ENCODE measurements at regions not wholly inside any gene's neighbourhood (a gene's known extent, or its start where the extent isn't known, plus 50 kb on each side); places are given as distances from the start of the nearest gene placed in this dataset.

DNA sequence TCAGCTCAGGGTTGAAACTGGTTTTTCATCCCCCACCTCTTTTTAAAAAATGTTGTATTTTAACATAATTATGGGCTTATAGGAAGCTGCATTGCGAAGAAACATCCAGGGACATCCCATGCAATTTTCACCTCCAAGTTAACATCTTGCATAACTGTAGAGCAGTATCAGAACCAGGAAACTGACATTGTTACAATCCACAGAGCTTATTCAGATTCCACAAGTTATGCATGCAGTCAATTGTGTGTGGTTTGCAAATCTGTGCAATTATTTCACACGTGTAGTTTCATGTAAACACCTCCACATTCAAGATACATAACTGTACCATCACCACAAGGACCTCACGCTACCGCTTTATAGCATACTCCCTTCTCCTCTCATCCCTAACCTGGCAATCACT is 97.5 kb upstream of the GATB start:
- CTCF ChIA-PET: no interaction called here
- no CpG with 5 or more reads among the region's 4 CpGs for WGBS (ENCODE audit: insufficient coverage)
- no peak overlapping the region for H3K27ac ChIP-seq (ENCODE audit: insufficient read depth in 1 of 2, low read depth in 1 of 2, low read length in 2 of 2, poor library complexity in 1 of 2, severe bottlenecking in 2 of 2)

GRCh38 chr4:151857368-151857767 is 96.6 kb upstream of the GATB start:
- ChIA-PET POLR2A (no interaction called here), CTCF (no interaction called here)
- H3K27me3 ChIP-seq (replicated peaks in 2 of 5; ENCODE audit: control insufficient read depth in 4 of 5, insufficient read depth in 5 of 5, low read length in 4 of 5): peaks cover 0 to 25% (median 3%) of the 10 kb centered on the region in 5 experiments
- no peak overlapping the region for H3K27ac ChIP-seq (ENCODE audit: insufficient read depth in 1 of 2, low read depth in 1 of 2, low read length in 2 of 2, poor library complexity in 1 of 2, severe bottlenecking in 2 of 2)
- no peak for DNase-seq
- H3K9me3 ChIP-seq (ENCODE audit: control extremely low read depth in 1 of 5, control insufficient read depth in 4 of 5, insufficient read depth in 2 of 5, low read depth in 1 of 5, low read length in 4 of 5): peaks cover 0 to 3% (median 0%) of the 10 kb centered on the region in 5 experiments
- 50% methylated on average over 1 of the region's 4 CpGs for WGBS (ENCODE audit: insufficient coverage)
- no peaks in the 10 kb centered on the region for H3K4me1 ChIP-seq (ENCODE audit: control extremely low read depth in 1 of 4, control insufficient read depth in 4 of 4, insufficient read depth in 4 of 4, low read length in 3 of 4)
- no peak overlapping the region for H3K4me3 ChIP-seq (ENCODE audit: control insufficient read depth in 1 of 7, extremely low read depth in 1 of 7, insufficient read depth in 4 of 7, low read depth in 2 of 7, low read length in 6 of 7)
- H3K36me3 ChIP-seq (ENCODE audit: control insufficient read depth in 4 of 4, insufficient read depth in 4 of 4, low read length in 3 of 4): no peaks in the 10 kb centered on the region

More for the DNA sequence above, 97.5 kb upstream of the GATB start:
- POLR2A ChIA-PET: no interaction called here
- no peak overlapping the region for H3K4me3 ChIP-seq (ENCODE audit: control insufficient read depth in 1 of 7, extremely low read depth in 1 of 7, insufficient read depth in 4 of 7, low read depth in 2 of 7, low read length in 6 of 7)
- H3K27me3 ChIP-seq (replicated peaks in 2 of 5; ENCODE audit: control insufficient read depth in 4 of 5, insufficient read depth in 5 of 5, low read length in 4 of 5): peaks cover 0 to 25% (median 3%) of the 10 kb centered on the region in 5 experiments
- H3K9me3 ChIP-seq (ENCODE audit: control extremely low read depth in 1 of 5, control insufficient read depth in 4 of 5, insufficient read depth in 2 of 5, low read depth in 1 of 5, low read length in 4 of 5): peaks cover 0 to 3% (median 0%) of the 10 kb centered on the region in 5 experiments
- H3K36me3 ChIP-seq (ENCODE audit: control insufficient read depth in 4 of 4, insufficient read depth in 4 of 4, low read length in 3 of 4): no peaks in the 10 kb centered on the region
- no peak for DNase-seq
- no peaks in the 10 kb centered on the region for H3K4me1 ChIP-seq (ENCODE audit: control extremely low read depth in 1 of 4, control insufficient read depth in 4 of 4, insufficient read depth in 4 of 4, low read length in 3 of 4)

DNA sequence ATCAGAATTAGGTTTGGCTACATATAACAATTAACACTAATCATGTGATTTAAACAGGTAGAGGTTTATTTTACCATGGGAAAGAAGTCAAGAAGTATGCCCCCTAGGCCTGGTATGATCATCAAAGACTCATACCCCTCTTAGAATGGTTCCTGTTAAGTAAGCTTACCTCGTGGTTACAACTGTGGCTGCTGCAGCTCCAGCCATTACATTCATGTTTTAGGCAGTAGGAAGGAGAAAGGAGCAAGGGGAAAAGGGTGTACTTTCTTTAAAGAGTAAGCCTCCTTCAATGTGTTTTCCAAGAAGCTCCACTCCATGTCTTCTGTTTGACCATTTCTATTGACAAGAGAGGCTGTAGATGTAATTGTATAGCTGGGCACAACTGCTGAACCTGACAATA is 94.9 kb upstream of the GATB start:
- CTCF ChIA-PET: no interaction called here

DNA sequence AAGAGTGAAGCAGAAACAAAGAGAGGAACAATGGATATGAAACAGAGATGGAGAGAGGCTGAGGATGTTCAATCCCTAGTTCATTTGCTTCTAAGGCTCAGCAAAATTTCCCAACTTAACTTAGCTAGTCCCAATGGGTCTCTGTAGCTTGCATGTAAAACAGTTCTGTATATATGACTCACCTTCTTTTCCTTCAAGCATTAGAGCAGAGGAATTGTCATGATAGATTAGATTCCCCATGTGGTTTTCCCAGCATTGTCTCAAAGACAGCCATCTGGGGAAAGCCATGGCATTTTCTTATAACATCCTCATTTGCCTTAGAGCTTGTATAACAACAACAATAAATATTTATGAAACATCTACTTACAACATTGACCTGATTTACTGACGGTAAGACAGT is 93.9 kb upstream of the GATB start:
- ChIA-PET CTCF (no interaction called here), POLR2A (no interaction called here)
- Histone ChIP-seq H3K9me3 (ENCODE audit: control extremely low read depth in 1 of 5, control insufficient read depth in 4 of 5, insufficient read depth in 2 of 5, low read depth in 1 of 5, low read length in 4 of 5) (peaks cover 0 to 3% (median 0%) of the 10 kb centered on the region in 5 experiments), H3K27ac (ENCODE audit: insufficient read depth in 1 of 2, low read depth in 1 of 2, low read length in 2 of 2, poor library complexity in 1 of 2, severe bottlenecking in 2 of 2) (no peak overlapping the region), H3K4me1 (ENCODE audit: control extremely low read depth in 1 of 4, control insufficient read depth in 4 of 4, insufficient read depth in 4 of 4, low read length in 3 of 4) (no peaks in the 10 kb centered on the region), H3K4me3 (ENCODE audit: control insufficient read depth in 1 of 7, extremely low read depth in 1 of 7, insufficient read depth in 4 of 7, low read depth in 2 of 7, low read length in 6 of 7) (no peak overlapping the region), H3K27me3 (replicated peaks in 2 of 5; ENCODE audit: control insufficient read depth in 4 of 5, insufficient read depth in 5 of 5, low read length in 4 of 5) (peaks cover 0 to 16% (median 3%) of the 10 kb centered on the region in 5 experiments), H3K36me3 (ENCODE audit: control insufficient read depth in 4 of 4, insufficient read depth in 4 of 4, low read length in 3 of 4) (no peaks in the 10 kb centered on the region)
- 86% methylated on average over 1 of the region's 1 CpG for WGBS (ENCODE audit: insufficient coverage)
- no peak for DNase-seq

More for the DNA sequence above, 94.9 kb upstream of the GATB start:
- POLR2A ChIA-PET: no interaction called here
- Histone ChIP-seq H3K4me1 (ENCODE audit: control extremely low read depth in 1 of 4, control insufficient read depth in 4 of 4, insufficient read depth in 4 of 4, low read length in 3 of 4) (no peaks in the 10 kb centered on the region), H3K27me3 (replicated peaks in 2 of 5; ENCODE audit: control insufficient read depth in 4 of 5, insufficient read depth in 5 of 5, low read length in 4 of 5) (peaks cover 0 to 19% (median 3%) of the 10 kb centered on the region in 5 experiments), H3K27ac (ENCODE audit: insufficient read depth in 1 of 2, low read depth in 1 of 2, low read length in 2 of 2, poor library complexity in 1 of 2, severe bottlenecking in 2 of 2) (no peak overlapping the region), H3K4me3 (ENCODE audit: control insufficient read depth in 1 of 7, extremely low read depth in 1 of 7, insufficient read depth in 4 of 7, low read depth in 2 of 7, low read length in 6 of 7) (no peak overlapping the region), H3K9me3 (ENCODE audit: control extremely low read depth in 1 of 5, control insufficient read depth in 4 of 5, insufficient read depth in 2 of 5, low read depth in 1 of 5, low read length in 4 of 5) (peaks cover 0 to 3% (median 0%) of the 10 kb centered on the region in 5 experiments), H3K36me3 (ENCODE audit: control insufficient read depth in 4 of 4, insufficient read depth in 4 of 4, low read length in 3 of 4) (no peaks in the 10 kb centered on the region)
- WGBS (ENCODE audit: insufficient coverage): 86% methylated on average over 1 of the region's 1 CpG
- no peak for DNase-seq

GRCh38 chr4:151853034-151853433 is 92.2 kb upstream of the GATB start:
- Histone ChIP-seq H3K36me3 (ENCODE audit: control insufficient read depth in 4 of 4, insufficient read depth in 4 of 4, low read length in 3 of 4) (no peaks in the 10 kb centered on the region), H3K4me1 (ENCODE audit: control extremely low read depth in 1 of 4, control insufficient read depth in 4 of 4, insufficient read depth in 4 of 4, low read length in 3 of 4) (no peaks in the 10 kb centered on the region), H3K27ac (ENCODE audit: insufficient read depth in 1 of 2, low read depth in 1 of 2, low read length in 2 of 2, poor library complexity in 1 of 2, severe bottlenecking in 2 of 2) (no peak overlapping the region), H3K9me3 (ENCODE audit: control extremely low read depth in 1 of 5, control insufficient read depth in 4 of 5, insufficient read depth in 2 of 5, low read depth in 1 of 5, low read length in 4 of 5) (peaks cover 0 to 4% (median 0%) of the 10 kb centered on the region in 5 experiments), H3K4me3 (ENCODE audit: control insufficient read depth in 1 of 7, extremely low read depth in 1 of 7, insufficient read depth in 4 of 7, low read depth in 2 of 7, low read length in 6 of 7) (no peak overlapping the region), H3K27me3 (replicated peaks in 2 of 5; ENCODE audit: control insufficient read depth in 4 of 5, insufficient read depth in 5 of 5, low read length in 4 of 5) (peaks cover 0 to 15% (median 0%) of the 10 kb centered on the region in 5 experiments)
- WGBS (ENCODE audit: insufficient coverage): 85% methylated on average over 2 of the region's 4 CpGs
- ChIA-PET CTCF (interaction anchor here (1.6 kb wide), 1 partner anchor 11 kb away, joined by 3 read pairs; no protein-coding TSS in a partner anchor), POLR2A (interaction anchor here (0.6 kb wide), 1 partner anchor 370 kb away, joined by 3 read pairs; no protein-coding TSS in a partner anchor)
- DNase-seq: no peak

DNA sequence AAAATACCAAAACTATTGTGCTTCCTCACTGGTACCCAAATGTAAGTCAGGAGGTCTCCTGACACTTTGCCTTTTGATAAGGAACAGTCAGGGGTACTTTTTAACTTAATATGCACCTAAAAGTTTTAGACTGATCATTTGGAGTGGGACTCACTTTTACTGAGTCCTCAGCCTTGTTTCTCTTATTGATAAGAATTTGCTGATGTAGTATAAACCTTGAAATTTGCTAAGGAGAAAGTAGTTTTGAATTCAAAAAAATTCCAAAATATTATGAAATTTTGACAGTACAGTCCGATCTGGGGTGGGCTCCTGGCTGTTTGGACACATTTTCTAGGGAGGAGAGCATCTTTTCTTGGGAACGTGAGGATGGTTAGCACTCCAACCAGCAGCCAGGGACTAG is 91.4 kb upstream of the GATB start:
- CTCF ChIA-PET: no interaction called here
- POLR2A ChIA-PET: no interaction called here
- H3K27ac ChIP-seq (ENCODE audit: insufficient read depth in 1 of 2, low read depth in 1 of 2, low read length in 2 of 2, poor library complexity in 1 of 2, severe bottlenecking in 2 of 2): no peak overlapping the region

GRCh38 chr4:151851354-151851753 is 90.5 kb upstream of the GATB start:
- Histone ChIP-seq H3K36me3 (ENCODE audit: control insufficient read depth in 4 of 4, insufficient read depth in 4 of 4, low read length in 3 of 4) (no peaks in the 10 kb centered on the region), H3K4me3 (ENCODE audit: control insufficient read depth in 1 of 7, extremely low read depth in 1 of 7, insufficient read depth in 4 of 7, low read depth in 2 of 7, low read length in 6 of 7) (no peak overlapping the region), H3K4me1 (ENCODE audit: control extremely low read depth in 1 of 4, control insufficient read depth in 4 of 4, insufficient read depth in 4 of 4, low read length in 3 of 4) (no peaks in the 10 kb centered on the region), H3K9me3 (ENCODE audit: control extremely low read depth in 1 of 5, control insufficient read depth in 4 of 5, insufficient read depth in 2 of 5, low read depth in 1 of 5, low read length in 4 of 5) (peaks cover 0 to 4% (median 0%) of the 10 kb centered on the region in 5 experiments), H3K27me3 (replicated peaks in 2 of 5; ENCODE audit: control insufficient read depth in 4 of 5, insufficient read depth in 5 of 5, low read length in 4 of 5) (peaks cover 0 to 9% (median 0%) of the 10 kb centered on the region in 5 experiments), H3K27ac (ENCODE audit: insufficient read depth in 1 of 2, low read depth in 1 of 2, low read length in 2 of 2, poor library complexity in 1 of 2, severe bottlenecking in 2 of 2) (no peak overlapping the region)
- CTCF ChIA-PET: no interaction called here
- POLR2A ChIA-PET: no interaction called here
- 100% methylated on average over 1 of the region's 2 CpGs for WGBS (ENCODE audit: insufficient coverage)
- no peak for DNase-seq

More for the DNA sequence above, 91.4 kb upstream of the GATB start:
- Histone ChIP-seq H3K9me3 (ENCODE audit: control extremely low read depth in 1 of 5, control insufficient read depth in 4 of 5, insufficient read depth in 2 of 5, low read depth in 1 of 5, low read length in 4 of 5) (peaks cover 0 to 4% (median 0%) of the 10 kb centered on the region in 5 experiments), H3K36me3 (ENCODE audit: control insufficient read depth in 4 of 4, insufficient read depth in 4 of 4, low read length in 3 of 4) (no peaks in the 10 kb centered on the region), H3K4me3 (ENCODE audit: control insufficient read depth in 1 of 7, extremely low read depth in 1 of 7, insufficient read depth in 4 of 7, low read depth in 2 of 7, low read length in 6 of 7) (no peak overlapping the region), H3K4me1 (ENCODE audit: control extremely low read depth in 1 of 4, control insufficient read depth in 4 of 4, insufficient read depth in 4 of 4, low read length in 3 of 4) (no peaks in the 10 kb centered on the region), H3K27me3 (replicated peaks in 2 of 5; ENCODE audit: control insufficient read depth in 4 of 5, insufficient read depth in 5 of 5, low read length in 4 of 5) (peaks cover 0 to 9% (median 0%) of the 10 kb centered on the region in 5 experiments)
- 100% methylated on average over 1 of the region's 2 CpGs for WGBS (ENCODE audit: insufficient coverage)
- DNase-seq: no peak
